SK-N-SH (cell line): ENCODE measurements at regions not wholly inside any gene's neighbourhood (a gene's known extent, or its start where the extent isn't known, plus 50 kb on each side); places are given as distances from the start of the nearest gene placed in this dataset.

Experiments used
- CTCF ChIP-seq: fragments of 200-600 bp; sonication (generic); IDR thresholded peaks from 2 replicates; pipeline ENCODE4 v1.6.1; 2017; ENCODE audit warnings: antibody characterized with exemption, mild to moderate bottlenecking, moderate library complexity
- EZH2phosphoT487 ChIP-seq: fragments of 200-600 bp; sonication (generic); IDR thresholded peaks from 2 replicates; pipeline ENCODE4 v1.6.1; 2017; ENCODE audit warnings: low read depth, mixed run types, mild to moderate bottlenecking, antibody characterized with exemption, moderate library complexity, borderline replicate concordance
- MEF2A ChIP-seq: IDR thresholded peaks from 2 replicates; pipeline ENCODE4 v1.4.0; 2012; ENCODE audit warnings: low read depth, borderline replicate concordance
- NRF1 ChIP-seq: IDR thresholded peaks from 2 replicates; pipeline ENCODE4 v1.6.1; 2012; ENCODE audit warnings: low read depth, mild to moderate bottlenecking, low read length
- POLR2AphosphoS5 ChIP-seq: IDR thresholded peaks from 2 replicates; pipeline ENCODE4 v1.6.1; 2012; ENCODE audit warnings: low read depth, low read length
- RFX5 ChIP-seq: IDR thresholded peaks from 2 replicates; pipeline ENCODE4 v1.6.1; 2012; ENCODE audit warnings: mild to moderate bottlenecking, improper control_type of control experiment, low read length
- SMC3 ChIP-seq: IDR thresholded peaks from 2 replicates; pipeline ENCODE4 v1.6.1; 2012; ENCODE audit warnings: low read depth, low read length, improper control_type of control experiment
- TF ChIP-seq, protein P1 (sequence below): fragments of 150-350 bp; IDR thresholded peaks from 2 replicates; pipeline ENCODE4 v1.6.1; 2017; ENCODE audit warnings: antibody characterized with exemption, low read length, low read depth, borderline replicate concordance

GRCh38 chr17:79141578-79142355 lies 67.1 kb downstream of the ENGASE start:
- TF ChIP-seq, protein P1, sequence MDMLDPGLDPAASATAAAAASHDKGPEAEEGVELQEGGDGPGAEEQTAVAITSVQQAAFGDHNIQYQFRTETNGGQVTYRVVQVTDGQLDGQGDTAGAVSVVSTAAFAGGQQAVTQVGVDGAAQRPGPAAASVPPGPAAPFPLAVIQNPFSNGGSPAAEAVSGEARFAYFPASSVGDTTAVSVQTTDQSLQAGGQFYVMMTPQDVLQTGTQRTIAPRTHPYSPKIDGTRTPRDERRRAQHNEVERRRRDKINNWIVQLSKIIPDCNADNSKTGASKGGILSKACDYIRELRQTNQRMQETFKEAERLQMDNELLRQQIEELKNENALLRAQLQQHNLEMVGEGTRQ: no peak
- no peak for TF ChIP-seq EZH2phosphoT487
- TF ChIP-seq NRF1: no peak
- no peak for TF ChIP-seq CTCF
- no peak for TF ChIP-seq SMC3
- no peak for TF ChIP-seq POLR2AphosphoS5
- TF ChIP-seq MEF2A: no peak
- TF ChIP-seq RFX5: no peak
